ENCODE measurements at regions not wholly inside any gene's neighbourhood (a gene's known extent, or its start where the extent isn't known, plus 50 kb on each side); places are given as distances from the start of the nearest gene placed in this dataset.

- no peak overlapping the region for H3K4me3 ChIP-seq
- no peak for DNase-seq
- H3K36me3 ChIP-seq: no peaks in the 10 kb centered on the region
- no peak for ATAC-seq
- TF ChIP-seq CTCF (IDR thresholded peaks at IDR 0.05): no peak
- intact Hi-C loops (cut with DNase I): no loop called here
- no peaks in the 10 kb centered on the region for H3K9me3 ChIP-seq
- H3K27ac ChIP-seq: no peak overlapping the region
- H3K27me3 ChIP-seq: no peaks in the 10 kb centered on the region
- H3K4me1 ChIP-seq: no peaks in the 10 kb centered on the region
Measured at GRCh38 chr12:30219047-30219446, 435.3 kb upstream of the TMTC1 start.

- H3K9me3 ChIP-seq: no peaks in the 10 kb centered on the region
- no peak overlapping the region for H3K4me3 ChIP-seq
- no peak for DNase-seq
- intact Hi-C loops (cut with DNase I): no loop called here
- no peak for TF ChIP-seq CTCF (IDR thresholded peaks at IDR 0.05)
- no peaks in the 10 kb centered on the region for H3K27me3 ChIP-seq
- no peaks in the 10 kb centered on the region for H3K36me3 ChIP-seq
- H3K27ac ChIP-seq: no peak overlapping the region
- no peak for ATAC-seq
- H3K4me1 ChIP-seq: no peaks in the 10 kb centered on the region
Measured at GRCh38 chr12:30218073-30218472, 434.3 kb upstream of the TMTC1 start.

GRCh38 chr12:30213166-30213565 lies 429.4 kb upstream of the TMTC1 start:
- ATAC-seq (no peak), DNase-seq (no peak)
- Histone ChIP-seq H3K27me3 (no peaks in the 10 kb centered on the region), H3K4me3 (no peak overlapping the region), H3K9me3 (no peaks in the 10 kb centered on the region), H3K27ac (no peak overlapping the region), H3K4me1 (no peaks in the 10 kb centered on the region), H3K36me3 (no peaks in the 10 kb centered on the region)
- no peak for TF ChIP-seq CTCF (IDR thresholded peaks at IDR 0.05)
- intact Hi-C loops (cut with DNase I): no loop called here

- no peak overlapping the region for H3K4me3 ChIP-seq
- H3K36me3 ChIP-seq: no peaks in the 10 kb centered on the region
- no peaks in the 10 kb centered on the region for H3K4me1 ChIP-seq
- ATAC-seq: no peak
- no peak overlapping the region for H3K27ac ChIP-seq
- H3K27me3 ChIP-seq: no peaks in the 10 kb centered on the region
- no peaks in the 10 kb centered on the region for H3K9me3 ChIP-seq
- intact Hi-C loops (cut with DNase I): no loop called here
- no peak for DNase-seq
- TF ChIP-seq CTCF (IDR thresholded peaks at IDR 0.05): no peak
Measured at GRCh38 chr12:30211743-30212142, 428.0 kb upstream of the TMTC1 start.

GRCh38 chr12:30203981-30204380 lies 420.2 kb upstream of the TMTC1 start:
- Histone ChIP-seq H3K4me1 (peaks cover 3% of the 10 kb centered on the region), H3K36me3 (no peaks in the 10 kb centered on the region), H3K4me3 (no peak overlapping the region), H3K27ac (no peak overlapping the region), H3K9me3 (no peaks in the 10 kb centered on the region), H3K27me3 (peaks cover 8% of the 10 kb centered on the region)
- ATAC-seq (no peak), DNase-seq (no peak)
- no peak for TF ChIP-seq CTCF (IDR thresholded peaks at IDR 0.05)
- intact Hi-C loops (cut with DNase I): no loop called here

- intact Hi-C loops (cut with DNase I): no loop called here
- Histone ChIP-seq H3K4me1 (peaks cover 3% of the 10 kb centered on the region), H3K27ac (no peak overlapping the region), H3K4me3 (no peak overlapping the region), H3K27me3 (peaks cover 8% of the 10 kb centered on the region), H3K36me3 (no peaks in the 10 kb centered on the region), H3K9me3 (no peaks in the 10 kb centered on the region)
- DNase-seq: no peak
- ATAC-seq: no peak
- TF ChIP-seq CTCF (IDR thresholded peaks at IDR 0.05): no peak
Measured at GRCh38 chr12:30202521-30203254, 418.9 kb upstream of the TMTC1 start.
